Pulmonary artery endothelial cell (primary cell): ENCODE measurements at regions not wholly inside any gene's neighbourhood (a gene's known extent, or its start where the extent isn't known, plus 50 kb on each side); places are given as distances from the start of the nearest gene placed in this dataset.
"Not testable (repeated sequence)": the region's sequence is repeated elsewhere in the genome, so short reads cannot be mapped to it uniquely, and the experiment has no call there.

Experiments used
- DNase-seq: peaks from one replicate; pipeline ENCODE4 v3.0.0-alpha.2; 2011; ENCODE audit warnings: low read depth, low spot score

GRCh38 chr17:77510133-77510796 is 369.5 kb downstream of the SEC14L1 start:
- no peak for DNase-seq

- no peak for DNase-seq
Measured at GRCh38 chr17:77511514-77512061, 370.8 kb downstream of the SEC14L1 start.

- no peak for DNase-seq
Measured at GRCh38 chr17:77512062-77512946, 371.5 kb downstream of the SEC14L1 start.

- no peak for DNase-seq
Measured at GRCh38 chr17:77513045-77513444, 372.3 kb downstream of the SEC14L1 start.

GRCh38 chr17:77515227-77515626 is 374.5 kb downstream of the SEC14L1 start:
- DNase-seq: no peak

- DNase-seq: no peak
Measured at GRCh38 chr17:77516902-77517301, 376.1 kb downstream of the SEC14L1 start.

GRCh38 chr17:77521076-77521475 is 380.3 kb downstream of the SEC14L1 start:
- DNase-seq: no peak

- DNase-seq: no peak
Measured at GRCh38 chr17:77523540-77523939, 382.8 kb downstream of the SEC14L1 start.

- DNase-seq: no peak
Measured at GRCh38 chr17:77526259-77526711, 385.5 kb downstream of the SEC14L1 start.

GRCh38 chr17:77526728-77527350 is 386.1 kb downstream of the SEC14L1 start:
- DNase-seq: no peak

GRCh38 chr17:77527409-77527808 is 386.6 kb downstream of the SEC14L1 start:
- no peak for DNase-seq

GRCh38 chr17:77527836-77528505 is 387.2 kb downstream of the SEC14L1 start:
- DNase-seq: no peak

GRCh38 chr17:77528516-77529327 is 388.0 kb downstream of the SEC14L1 start:
- no peak for DNase-seq

GRCh38 chr17:77529328-77529650 is 388.5 kb downstream of the SEC14L1 start:
- no peak for DNase-seq

GRCh38 chr17:77530591-77530990 is 389.8 kb downstream of the SEC14L1 start:
- no peak for DNase-seq

GRCh38 chr17:77531002-77531401 is 390.2 kb downstream of the SEC14L1 start:
- no peak for DNase-seq

GRCh38 chr17:77531641-77532040 is 390.9 kb downstream of the SEC14L1 start:
- no peak for DNase-seq

- not testable (repeated sequence) for DNase-seq
Measured at GRCh38 chr17:77533697-77534096, 392.9 kb downstream of the SEC14L1 start.

GRCh38 chr17:77534137-77534536 is 393.4 kb downstream of the SEC14L1 start:
- no peak for DNase-seq

GRCh38 chr17:77535435-77535834 is 394.7 kb downstream of the SEC14L1 start:
- DNase-seq: no peak

GRCh38 chr17:77535892-77536291 is 395.1 kb downstream of the SEC14L1 start:
- no peak for DNase-seq
